ENCODE measurements at regions not wholly inside any gene's neighbourhood (a gene's known extent, or its start where the extent isn't known, plus 50 kb on each side); places are given as distances from the start of the nearest gene placed in this dataset.

DNA sequence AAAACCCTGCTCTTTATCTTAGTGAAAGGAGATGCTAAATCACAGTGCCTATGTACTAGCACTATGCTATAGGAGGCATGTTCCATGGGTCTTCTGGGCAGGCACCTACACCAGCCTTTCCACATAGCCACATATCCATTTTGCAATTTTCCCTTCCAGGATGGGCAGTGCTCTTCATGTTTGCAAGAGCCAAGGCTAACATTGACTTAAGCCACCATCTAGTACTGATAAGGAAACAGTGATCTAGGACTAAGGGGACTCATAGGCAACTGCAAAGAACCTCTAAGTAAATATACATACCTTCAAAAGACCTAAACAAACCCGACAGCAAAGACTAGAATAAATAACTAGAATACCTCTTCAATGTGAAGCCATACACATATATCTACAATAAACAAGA is 919.7 kb upstream of the GYPC start:
- Histone ChIP-seq H2AK9ac (replicated peaks; ENCODE audit: low read depth, low read length, poor library complexity) (no peak overlapping the region), H2BK5ac (ENCODE audit: low read depth, low read length, poor library complexity, severe bottlenecking) (no peak overlapping the region), H3K9me3 (ENCODE audit: control insufficient read depth, insufficient read depth, low read length) (no peaks in the 10 kb centered on the region; the same call in none of the 2 replicates), H3K79me1 (ENCODE audit: low read depth in 1 of 2, low read length in 2 of 2) (no peaks in the 10 kb centered on the region), H3K9me1 (ENCODE audit: insufficient read depth, low read length) (no peaks in the 10 kb centered on the region), H3K4me2 (ENCODE audit: low read depth, low read length) (no peak overlapping the region), H3K14ac (replicated peaks; ENCODE audit: low read depth, low read length) (no peak overlapping the region), H3K18ac (ENCODE audit: low read depth, low read length) (no peak overlapping the region), H2AK5ac (ENCODE audit: low read depth, low read length) (no peak overlapping the region), H3K4ac (ENCODE audit: low read depth, low read length) (no peak overlapping the region), H3K56ac (ENCODE audit: extremely low read depth, insufficient read depth, low read length) (no peak overlapping the region), H3K23ac (ENCODE audit: low read depth, low read length) (no peak overlapping the region), H4K20me1 (ENCODE audit: insufficient read depth, low read length) (no peaks in the 10 kb centered on the region), H3K9ac (ENCODE audit: low read depth, low read length) (no peak overlapping the region), H4K8ac (ENCODE audit: low read depth in 2 of 2, low read length in 2 of 2) (no peak overlapping the region), H3K4me3 (ENCODE audit: insufficient read depth, low read depth, low read length) (no peak overlapping the region), H4K5ac (ENCODE audit: low read depth, low read length) (no peak overlapping the region), H2BK120ac (ENCODE audit: low read depth, low read length) (no peak overlapping the region), H2AFZ (replicated peaks; ENCODE audit: low read length, poor library complexity) (no peak overlapping the region), H3K4me1 (ENCODE audit: control insufficient read depth, insufficient read depth, low read length) (no peaks in the 10 kb centered on the region), H3K27ac (ENCODE audit: insufficient read depth, low read length) (no peak overlapping the region), H3K27me3 (ENCODE audit: control insufficient read depth, insufficient read depth, low read length) (no peaks in the 10 kb centered on the region), H4K91ac (ENCODE audit: insufficient read depth, low read depth, low read length) (no peak overlapping the region), H2BK15ac (ENCODE audit: low read depth, low read length) (no peak overlapping the region), H2BK20ac (ENCODE audit: low read depth, low read length) (no peak overlapping the region), H3K36me3 (ENCODE audit: control insufficient read depth, insufficient read depth, low read length) (no peaks in the 10 kb centered on the region)
- in situ Hi-C loops (cut with MboI; ENCODE audit: low sequenced_read_pairs) (no loop called here), intact Hi-C loops (cut with micrococcal nuclease) (no loop called here), dilution Hi-C loops (cut with HindIII; ENCODE audit: low sequenced_read_pairs, unreplicated experiment) (no loop called here)
- ATAC-seq (ENCODE audit: low read depth) (no peak), DNase-seq (no peak)
- no CpG with 5 or more reads among the region's 1 CpG for WGBS, 2 experiments (ENCODE audit: extremely low coverage in 2 of 2, insufficient read length in 1 of 2)
- no TSS peak for BruUV-seq (replicated peaks)
- TF ChIP-seq SMC3 (IDR thresholded peaks at IDR 0.05; ENCODE audit: low read depth, low read length) (no peak), MXI1 (IDR thresholded peaks at IDR 0.05; ENCODE audit: borderline replicate concordance, low read depth, low read length) (no peak), CEBPB (IDR thresholded peaks at IDR 0.05; ENCODE audit: low read depth, low read length) (no peak), FOS (IDR thresholded peaks at IDR 0.05; ENCODE audit: low read depth, low read length) (no peak), RFX5 (IDR thresholded peaks at IDR 0.05; ENCODE audit: low read depth, low read length) (no peak), MAFK (IDR thresholded peaks at IDR 0.05; ENCODE audit: low read depth, low read length) (no peak), NFE2L2 (IDR thresholded peaks at IDR 0.05; ENCODE audit: low read depth, low read length) (no peak), BHLHE40 (IDR thresholded peaks at IDR 0.05; ENCODE audit: low read depth, low read length) (no peak), RAD21 (IDR thresholded peaks at IDR 0.05; ENCODE audit: low read length) (no peak), RCOR1 (IDR thresholded peaks at IDR 0.05; ENCODE audit: insufficient replicate concordance, low read length) (no peak), MAZ (IDR thresholded peaks at IDR 0.05; ENCODE audit: borderline replicate concordance, low read depth, low read length) (no peak), CHD1 (IDR thresholded peaks at IDR 0.05; ENCODE audit: low read depth, low read length) (no peak), POLR2A (IDR thresholded peaks at IDR 0.05; ENCODE audit: low read depth, low read length) (no peak)
- TF ChIP-seq, protein P1, sequence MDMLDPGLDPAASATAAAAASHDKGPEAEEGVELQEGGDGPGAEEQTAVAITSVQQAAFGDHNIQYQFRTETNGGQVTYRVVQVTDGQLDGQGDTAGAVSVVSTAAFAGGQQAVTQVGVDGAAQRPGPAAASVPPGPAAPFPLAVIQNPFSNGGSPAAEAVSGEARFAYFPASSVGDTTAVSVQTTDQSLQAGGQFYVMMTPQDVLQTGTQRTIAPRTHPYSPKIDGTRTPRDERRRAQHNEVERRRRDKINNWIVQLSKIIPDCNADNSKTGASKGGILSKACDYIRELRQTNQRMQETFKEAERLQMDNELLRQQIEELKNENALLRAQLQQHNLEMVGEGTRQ (IDR thresholded peaks at IDR 0.05; ENCODE audit: low read depth, low read length), result no peak
- TF ChIP-seq, protein P2, sequence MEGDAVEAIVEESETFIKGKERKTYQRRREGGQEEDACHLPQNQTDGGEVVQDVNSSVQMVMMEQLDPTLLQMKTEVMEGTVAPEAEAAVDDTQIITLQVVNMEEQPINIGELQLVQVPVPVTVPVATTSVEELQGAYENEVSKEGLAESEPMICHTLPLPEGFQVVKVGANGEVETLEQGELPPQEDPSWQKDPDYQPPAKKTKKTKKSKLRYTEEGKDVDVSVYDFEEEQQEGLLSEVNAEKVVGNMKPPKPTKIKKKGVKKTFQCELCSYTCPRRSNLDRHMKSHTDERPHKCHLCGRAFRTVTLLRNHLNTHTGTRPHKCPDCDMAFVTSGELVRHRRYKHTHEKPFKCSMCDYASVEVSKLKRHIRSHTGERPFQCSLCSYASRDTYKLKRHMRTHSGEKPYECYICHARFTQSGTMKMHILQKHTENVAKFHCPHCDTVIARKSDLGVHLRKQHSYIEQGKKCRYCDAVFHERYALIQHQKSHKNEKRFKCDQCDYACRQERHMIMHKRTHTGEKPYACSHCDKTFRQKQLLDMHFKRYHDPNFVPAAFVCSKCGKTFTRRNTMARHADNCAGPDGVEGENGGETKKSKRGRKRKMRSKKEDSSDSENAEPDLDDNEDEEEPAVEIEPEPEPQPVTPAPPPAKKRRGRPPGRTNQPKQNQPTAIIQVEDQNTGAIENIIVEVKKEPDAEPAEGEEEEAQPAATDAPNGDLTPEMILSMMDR (conservative IDR thresholded peaks at IDR 0.05; ENCODE audit: low read depth, low read length), result no peak
- TF ChIP-seq, protein P3, sequence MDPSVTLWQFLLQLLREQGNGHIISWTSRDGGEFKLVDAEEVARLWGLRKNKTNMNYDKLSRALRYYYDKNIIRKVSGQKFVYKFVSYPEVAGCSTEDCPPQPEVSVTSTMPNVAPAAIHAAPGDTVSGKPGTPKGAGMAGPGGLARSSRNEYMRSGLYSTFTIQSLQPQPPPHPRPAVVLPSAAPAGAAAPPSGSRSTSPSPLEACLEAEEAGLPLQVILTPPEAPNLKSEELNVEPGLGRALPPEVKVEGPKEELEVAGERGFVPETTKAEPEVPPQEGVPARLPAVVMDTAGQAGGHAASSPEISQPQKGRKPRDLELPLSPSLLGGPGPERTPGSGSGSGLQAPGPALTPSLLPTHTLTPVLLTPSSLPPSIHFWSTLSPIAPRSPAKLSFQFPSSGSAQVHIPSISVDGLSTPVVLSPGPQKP (IDR thresholded peaks at IDR 0.05; ENCODE audit: borderline replicate concordance, low read depth, low read length), result no peak
- CTCF ChIA-PET, result no interaction called here
- POLR2A ChIA-PET (ENCODE audit: unreplicated experiment), result no interaction called here

Data from IMR-90 (cell line).